Activated CD8-positive, alpha-beta memory T cell treated with anti-CD3 and anti-CD28 coated beads, Interleukin-2, amount 50 U/mL, for 4 hours (primary cell): ENCODE measurements at regions not wholly inside any gene's neighbourhood (a gene's known extent, or its start where the extent isn't known, plus 50 kb on each side); places are given as distances from the start of the nearest gene placed in this dataset.

Source experiments
- DNase-seq: peaks from one replicate; pipeline ENCODE4 v3.0.0-alpha.2; 2020

DNA sequence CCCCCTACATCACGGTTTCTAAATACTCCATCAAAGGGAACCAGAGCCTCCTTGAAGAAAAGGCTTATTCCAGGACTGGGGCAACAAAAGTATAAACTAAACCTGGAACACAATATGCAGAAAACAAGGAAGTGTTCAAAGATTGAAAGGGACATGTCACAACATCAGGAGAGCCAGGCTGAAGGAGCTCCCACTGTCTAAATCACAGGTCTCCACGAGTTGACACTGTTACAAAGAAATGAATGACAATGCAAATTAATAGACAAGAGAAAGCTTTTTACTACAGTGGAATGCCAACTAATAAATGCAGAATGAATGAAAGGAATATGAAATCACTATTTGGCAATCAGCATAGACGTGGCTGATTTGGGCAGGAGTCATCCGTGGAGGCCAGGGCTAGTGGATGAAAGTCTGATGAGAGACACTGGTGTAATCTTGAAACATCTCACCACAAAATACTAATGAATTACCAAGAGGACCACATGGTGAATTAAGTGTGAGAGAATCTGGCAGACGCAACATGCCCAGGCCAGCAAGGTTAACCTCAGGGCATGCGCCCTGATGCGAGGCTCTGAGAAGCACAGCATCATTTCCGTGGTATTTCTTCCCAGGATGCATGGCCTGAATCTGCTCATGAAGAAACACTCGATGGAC lies 123.8 kb upstream of the TJP1 start:
- DNase-seq, result no peak

DNA sequence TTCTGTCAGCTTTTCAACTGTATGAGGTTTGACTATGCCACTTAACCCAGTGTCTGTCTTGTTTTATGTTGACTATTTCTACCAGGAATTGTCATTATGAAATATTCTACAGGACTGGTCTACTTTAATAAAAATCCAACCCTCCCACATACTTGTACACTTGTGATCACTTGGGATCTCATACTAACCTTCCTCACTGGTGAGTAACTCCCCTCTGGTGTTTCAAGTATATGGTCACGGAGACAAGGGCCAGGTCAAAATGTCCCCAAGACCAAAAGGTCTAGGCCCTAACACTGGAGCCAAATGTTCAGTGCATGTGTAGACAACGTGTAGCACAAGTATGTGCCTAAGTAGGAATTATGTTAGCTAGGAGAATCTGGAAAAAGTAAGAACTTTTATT lies 122.7 kb upstream of the TJP1 start:
- DNase-seq, result no peak

DNA sequence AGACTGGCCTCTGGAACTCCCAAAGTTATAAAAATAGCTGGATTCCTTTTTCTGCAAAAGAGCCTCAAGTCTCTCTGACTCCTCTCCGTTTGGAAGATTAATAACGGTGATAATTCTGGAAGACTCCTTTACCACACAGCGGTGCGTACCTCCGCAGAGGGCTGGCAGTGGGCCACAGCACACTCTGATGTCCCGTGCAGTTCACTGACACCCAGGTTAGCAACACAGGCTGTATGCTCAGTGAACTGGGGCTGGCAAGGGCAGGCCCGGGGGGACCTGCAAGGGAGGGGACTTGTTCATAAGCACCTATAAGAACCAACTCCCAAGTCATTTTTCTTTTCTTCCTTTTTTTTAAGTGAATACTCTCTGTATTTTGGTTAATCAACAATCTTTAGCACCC lies 120.3 kb upstream of the TJP1 start:
- DNase-seq, result no peak

DNA sequence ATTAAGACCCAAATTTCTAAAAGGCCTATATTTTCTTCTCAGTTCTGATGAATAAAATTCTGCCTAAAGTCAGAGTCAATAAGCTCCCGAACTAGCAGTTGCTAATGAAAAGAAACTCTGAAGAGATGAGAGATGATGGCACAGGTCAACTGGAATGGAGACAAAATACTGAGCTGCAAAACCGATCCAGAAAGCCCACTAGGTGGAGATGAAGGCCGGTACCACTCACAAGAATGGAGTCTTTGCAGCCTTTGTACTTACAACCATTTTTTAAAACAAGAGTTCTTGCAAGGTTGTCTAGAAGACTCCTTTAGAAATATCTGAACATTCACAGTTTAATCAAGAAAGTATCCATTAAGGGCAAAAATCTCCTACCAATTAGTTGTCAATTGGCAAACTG lies 119.9 kb upstream of the TJP1 start:
- no peak for DNase-seq

DNA sequence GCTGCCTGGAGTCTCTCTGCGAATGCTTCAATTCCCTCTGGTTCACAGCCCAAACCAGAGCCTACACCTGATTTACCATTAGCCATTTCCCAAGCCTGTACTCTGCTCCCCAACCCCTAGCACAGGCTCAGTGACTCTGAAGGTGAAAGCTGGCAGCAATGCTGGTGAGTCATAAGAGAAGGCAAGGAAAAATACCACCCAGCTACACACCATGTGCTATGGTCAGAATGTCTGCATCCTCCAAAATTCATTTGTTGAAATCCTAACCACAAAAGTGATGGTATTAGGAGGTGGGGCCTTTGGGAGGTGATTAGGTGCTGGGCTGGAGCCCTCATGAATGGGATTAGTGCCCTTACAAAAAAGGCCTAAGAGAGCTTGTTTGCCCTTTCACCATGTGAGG lies 117.1 kb upstream of the TJP1 start:
- DNase-seq, result no peak

DNA sequence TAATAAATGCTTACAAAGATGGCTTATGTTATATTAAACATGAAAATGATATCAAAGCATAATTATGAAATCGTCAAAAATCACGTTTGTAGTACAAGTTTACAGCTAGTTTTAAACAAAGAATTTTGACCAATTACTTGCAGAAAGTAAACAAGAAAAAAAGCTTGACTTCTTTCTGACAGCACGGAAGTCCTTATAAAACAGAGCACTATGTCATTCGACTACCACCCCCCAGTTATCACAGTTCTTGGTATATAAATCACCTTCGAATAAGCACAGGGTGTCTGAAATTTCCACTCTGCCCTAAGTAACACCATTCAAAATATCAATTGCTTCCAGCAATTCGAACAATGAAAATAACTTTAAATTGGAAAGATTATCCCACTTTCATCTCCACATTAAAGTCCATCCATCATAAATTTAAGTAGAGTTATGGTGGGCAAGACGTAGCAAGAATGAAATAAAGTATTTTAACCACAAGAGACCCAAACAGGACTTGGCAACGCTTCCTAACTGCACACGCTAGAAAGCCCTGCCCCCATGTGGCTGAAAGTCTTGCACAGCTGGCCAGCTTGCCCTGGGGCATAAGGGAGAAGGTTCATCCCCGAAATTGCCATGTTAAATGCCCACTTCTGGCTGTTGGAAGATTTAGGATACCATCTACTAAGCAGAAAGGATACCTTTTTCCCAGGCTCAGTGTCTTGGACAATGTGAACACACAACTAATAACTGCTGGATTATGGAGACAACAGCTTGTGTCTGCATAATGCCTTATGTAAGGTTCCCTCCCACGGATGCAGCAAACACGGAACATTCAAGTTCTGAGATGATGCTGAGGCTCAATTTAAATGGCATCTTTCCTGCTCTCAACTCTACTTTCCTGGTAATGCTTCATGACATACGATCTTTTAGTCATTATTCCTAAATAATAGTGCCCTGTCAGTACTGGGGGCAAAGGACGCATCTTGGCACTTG lies 116.4 kb upstream of the TJP1 start:
- no peak for DNase-seq

DNA sequence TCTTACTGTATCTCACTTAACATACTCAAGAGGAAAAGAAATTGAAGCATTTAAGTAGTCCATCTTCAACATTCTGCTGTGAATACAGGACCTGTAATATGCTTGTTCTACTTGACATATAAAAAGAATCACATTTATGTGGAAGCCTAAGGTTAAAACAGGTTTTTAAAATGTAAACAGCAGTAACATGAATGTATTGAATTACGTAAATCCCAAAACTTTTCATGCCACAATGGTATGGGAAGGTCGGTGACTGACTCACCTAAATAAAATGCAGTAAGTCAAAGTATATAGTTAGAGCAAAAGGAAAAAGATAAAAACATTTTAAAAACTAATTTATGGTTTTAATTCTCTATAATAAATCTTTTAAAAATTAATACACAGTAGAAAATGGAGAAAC lies 115.7 kb upstream of the TJP1 start:
- DNase-seq, result no peak

DNA sequence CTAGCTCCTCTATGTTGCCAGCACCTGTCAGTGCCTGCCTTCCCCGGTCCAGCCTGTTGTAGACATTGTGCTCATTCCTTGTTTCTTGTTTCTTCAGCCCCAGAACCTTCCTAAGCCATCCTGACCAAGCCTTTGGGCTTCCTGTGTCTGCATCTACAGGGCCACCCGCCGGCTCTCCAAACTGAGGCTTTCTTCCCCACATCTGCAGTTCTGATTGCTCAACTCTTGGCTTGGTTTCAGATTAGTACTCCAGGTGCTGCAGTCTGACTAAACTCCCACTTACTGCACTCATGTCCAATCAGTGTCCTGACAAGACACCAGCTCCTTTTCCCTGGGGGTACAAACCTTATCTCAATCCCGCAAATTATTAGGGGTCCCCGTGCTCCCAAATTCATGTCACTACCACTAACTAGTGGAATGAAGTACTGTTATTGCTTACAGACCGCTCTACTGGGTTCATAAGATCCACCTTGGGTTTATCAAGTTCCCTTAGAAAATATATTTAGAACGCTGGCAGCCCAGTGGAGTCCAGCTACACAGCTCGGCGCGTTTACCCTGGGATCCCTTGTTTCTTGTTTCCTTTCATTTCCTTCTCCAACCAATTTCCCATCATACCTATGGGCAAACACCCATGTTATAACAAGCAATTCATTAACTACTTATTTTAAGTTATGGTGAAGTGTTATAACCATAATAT lies 114.2 kb upstream of the TJP1 start:
- DNase-seq, result no peak

DNA sequence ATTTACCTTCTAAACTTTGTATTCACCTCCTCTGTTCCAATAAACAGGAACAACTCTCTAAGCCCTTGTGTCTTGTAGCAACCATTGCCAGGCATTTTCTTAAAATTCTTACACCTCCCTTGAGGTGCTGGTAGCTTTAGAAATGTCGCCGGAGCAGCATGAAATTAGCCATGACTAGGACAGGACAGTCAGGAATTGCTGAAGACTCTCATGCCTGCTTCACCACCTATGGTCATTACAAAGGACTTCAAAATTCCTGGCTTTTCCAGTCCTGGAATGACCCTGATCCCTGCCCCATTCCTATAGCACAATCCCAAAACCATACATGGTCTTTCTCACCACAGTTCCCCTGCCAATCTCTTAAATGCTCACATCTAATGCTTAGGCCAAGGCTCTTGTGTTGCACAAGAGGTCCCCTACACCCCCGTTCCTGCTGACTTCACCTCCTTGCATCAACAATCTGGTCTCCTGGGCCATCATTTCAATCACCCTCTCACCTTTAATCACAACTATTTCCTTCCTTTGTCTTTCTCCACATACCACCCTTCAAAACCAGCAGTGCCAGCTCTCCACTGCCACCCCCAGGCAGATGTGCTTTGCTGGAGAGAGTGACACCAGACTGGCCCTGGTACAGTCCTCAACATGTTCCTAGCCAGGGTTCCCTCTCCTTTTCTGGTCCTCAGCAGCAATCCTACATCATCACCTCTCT lies 113.2 kb upstream of the TJP1 start:
- DNase-seq, result no peak

DNA sequence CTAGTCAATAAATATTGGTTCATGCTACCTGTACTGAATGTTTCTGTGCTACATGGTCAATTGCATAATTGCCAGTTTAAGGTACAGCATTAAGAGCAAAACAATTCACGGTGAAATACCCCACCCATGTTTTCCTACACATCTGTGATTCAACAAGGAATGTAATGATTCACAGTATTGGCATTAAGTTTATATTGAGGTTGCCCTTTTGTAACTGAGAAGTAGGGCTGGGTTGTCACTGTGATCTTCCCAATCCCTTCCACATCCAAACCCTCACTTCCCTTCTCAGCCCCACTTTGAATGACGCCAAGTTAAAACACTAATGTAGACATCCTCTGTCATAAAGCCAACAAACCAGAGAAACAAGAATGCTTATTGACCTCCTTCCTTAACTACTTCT lies 112.0 kb upstream of the TJP1 start:
- DNase-seq, result no peak

DNA sequence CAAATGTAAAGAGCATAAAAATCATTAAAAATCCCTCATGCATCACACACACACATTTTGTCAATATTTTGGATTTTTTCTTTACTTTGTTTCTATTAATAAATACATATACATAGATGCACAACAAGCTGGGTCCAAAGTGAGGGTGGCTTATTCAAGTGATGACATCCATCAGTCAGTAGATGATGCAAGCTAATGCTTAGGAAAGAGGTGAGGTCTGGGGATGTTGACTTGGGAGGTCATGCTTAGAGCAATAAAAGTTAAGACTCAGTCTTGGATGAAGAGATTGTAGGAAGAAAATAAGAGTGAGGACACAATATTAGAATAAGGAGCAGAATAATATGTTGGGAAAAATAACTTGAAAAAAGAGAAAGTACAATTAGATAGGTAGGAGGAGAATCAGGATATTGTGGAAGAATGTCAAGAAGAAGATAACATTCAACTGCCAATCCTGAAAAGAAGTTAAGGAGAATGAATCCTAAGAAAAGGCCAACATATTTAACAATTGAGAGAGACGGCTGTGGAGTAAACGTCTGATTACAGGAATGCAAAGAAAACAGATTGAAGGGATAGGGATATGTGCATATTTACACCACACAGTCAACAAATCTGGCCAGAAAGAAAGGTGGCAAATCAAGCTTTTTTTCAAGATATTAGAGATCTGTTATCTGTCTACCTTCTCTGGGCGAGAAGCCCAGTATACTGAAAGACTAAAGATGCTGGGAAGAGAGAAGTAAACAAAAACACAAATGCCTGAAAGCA lies 111.0 kb upstream of the TJP1 start:
- DNase-seq, result no peak

DNA sequence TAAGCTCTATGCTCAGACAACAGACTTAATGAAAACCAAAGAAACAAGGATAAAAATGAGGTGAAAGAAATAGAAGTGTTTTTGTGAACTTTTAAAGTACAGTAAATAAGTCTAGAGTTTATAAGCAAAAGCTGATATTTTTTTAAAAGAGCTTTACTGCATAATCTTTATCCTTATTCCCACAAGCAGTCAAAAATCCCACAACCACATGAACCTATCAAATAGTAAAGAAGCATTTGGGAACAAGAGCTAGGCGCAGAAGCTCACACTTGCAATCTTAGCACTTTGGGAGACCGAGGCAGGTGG lies 103.8 kb upstream of the TJP1 start:
- no peak for DNase-seq

DNA sequence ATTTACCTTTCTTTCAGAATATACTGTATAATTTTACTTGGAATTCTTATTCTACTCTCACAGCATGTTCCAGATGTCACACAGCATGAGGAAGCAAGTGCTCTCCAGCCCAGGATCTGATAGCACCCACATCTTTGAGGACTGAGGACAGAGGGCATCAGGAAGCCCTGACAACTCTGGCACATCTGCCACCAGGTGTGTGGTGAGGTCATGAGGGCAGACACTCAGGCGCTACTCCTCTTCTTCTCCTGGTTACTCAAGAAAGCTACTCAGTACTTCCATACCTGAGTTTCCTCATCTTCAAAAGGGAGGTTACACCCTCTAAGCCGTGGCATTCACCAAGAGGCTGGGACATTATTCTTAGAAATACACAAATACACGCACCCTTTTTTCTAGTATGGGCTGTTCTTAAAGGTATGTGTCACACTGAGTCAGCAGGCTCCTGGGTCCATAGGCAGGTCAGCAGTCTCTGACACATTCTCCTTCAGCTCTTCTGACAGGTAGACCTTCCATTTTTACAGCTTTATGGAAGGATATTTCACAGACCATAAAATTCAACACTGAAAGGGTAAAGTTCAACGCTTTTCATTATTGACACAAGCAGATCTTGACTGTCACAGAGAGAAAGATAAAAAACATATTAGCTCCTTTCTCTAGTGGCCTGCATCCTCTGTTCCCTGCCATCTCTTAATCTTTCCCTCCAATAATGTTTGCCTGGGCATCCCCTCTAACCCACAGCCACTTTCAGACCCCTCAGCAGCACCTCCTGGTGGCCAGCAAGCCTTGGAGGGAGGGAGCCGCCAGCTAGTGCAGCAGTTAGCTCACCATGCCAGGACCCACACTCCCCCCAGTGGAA lies 103.2 kb upstream of the TJP1 start:
- DNase-seq, result peak; percentile 25

DNA sequence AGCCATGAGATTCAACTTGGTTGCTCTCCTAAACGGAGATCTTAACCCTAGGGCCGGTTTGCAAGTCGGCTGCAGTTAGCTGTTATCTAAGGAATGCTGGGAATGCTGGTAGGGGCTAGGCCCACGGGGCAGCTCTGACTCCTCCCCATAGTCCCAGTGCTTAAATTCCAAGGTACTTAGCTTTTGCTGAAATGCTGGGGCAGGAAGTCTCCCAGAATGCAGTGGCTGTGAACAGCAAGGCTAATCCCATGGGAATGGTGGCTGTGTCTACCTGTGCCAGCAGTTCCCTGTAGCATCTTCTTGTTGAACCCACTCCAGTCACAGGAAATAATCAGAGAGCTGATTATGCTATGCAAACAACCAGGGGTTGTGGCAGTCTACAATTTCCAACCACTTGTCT lies 102.5 kb upstream of the TJP1 start:
- no peak for DNase-seq

DNA sequence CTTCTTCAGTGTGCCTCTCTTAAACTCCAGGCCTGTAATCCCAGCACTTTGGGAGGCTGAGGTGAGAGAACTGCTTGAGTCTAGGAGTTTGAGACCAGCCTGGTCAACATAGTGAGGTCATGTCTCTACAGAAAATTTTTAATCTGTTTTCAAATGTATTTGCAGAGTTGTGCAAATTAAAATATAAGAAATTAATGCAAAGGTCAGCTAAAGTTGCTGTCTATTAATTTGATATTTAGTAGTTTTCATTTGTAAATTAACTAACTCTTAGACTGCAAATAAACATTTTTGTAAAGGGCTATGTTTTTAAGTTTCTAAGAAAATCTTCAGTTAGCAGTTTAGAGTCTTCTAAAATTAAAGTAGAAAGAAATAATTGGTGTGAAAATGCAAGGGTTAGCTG lies 99.9 kb upstream of the TJP1 start:
- no peak for DNase-seq

DNA sequence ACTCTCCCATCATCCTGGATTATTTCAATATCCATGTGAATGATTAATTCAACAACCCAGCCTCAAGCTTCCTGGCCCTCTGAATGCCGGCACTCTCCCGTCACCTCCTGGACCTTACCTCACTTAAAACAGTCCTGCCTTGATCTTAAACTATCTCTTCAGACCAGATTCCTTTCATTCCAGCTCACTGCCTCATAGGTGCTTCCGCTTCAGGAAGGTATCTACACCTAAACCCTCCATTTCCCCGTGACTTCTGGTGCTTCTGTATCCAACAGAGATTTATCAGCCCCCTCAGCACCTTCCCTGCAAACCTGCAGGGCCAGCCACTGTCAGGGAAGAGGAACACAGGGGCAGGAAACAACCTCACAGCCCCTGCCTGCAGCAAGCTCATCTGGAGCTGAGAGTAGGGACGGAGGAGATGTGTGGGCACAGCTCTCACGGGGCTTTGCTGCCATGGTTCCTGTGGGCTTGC lies 98.9 kb upstream of the TJP1 start:
- no peak for DNase-seq

DNA sequence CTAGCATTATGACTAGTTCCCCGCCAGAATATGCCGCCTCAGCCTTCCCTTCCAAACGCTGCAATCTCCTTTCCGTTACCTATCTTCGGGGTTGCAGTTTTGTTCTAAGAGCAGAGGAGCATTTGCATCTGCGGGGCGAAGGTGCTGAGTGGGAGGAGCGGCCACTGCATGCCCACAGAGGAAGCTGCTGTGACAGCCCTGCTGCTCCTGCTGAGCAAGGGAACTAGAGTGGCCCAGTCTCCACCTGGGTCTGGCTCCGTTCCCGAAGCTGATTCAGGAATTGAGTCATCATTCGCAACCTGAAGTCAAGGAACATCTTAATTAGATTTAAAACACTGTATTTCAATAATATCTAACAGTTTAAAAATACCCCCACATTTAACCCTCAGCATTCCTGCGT lies 98.2 kb upstream of the TJP1 start:
- DNase-seq, result no peak

DNA sequence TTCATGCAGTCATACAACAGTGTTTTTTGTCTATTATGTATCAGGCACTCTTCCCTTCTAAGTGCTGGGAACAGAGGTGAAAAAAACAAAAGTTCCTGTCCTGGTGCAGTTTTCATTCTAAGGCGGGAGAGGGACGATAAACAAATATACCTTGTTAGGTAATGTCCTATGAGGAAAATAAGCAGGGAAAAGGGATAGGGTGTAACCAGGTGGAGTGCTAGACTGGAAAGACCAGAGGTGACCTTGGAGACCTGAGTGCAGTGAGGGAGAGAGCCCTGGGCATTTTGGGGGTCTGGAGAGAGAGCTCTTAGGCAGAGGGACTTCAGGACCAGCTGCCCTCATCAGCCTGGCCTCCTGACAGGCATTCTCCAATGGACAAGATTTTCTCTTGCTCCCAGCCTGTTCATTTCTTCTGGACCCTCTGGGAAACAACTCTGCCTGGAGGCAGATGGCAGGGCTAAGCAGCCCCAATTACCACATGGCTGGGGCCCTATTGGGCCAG lies 97.2 kb upstream of the TJP1 start:
- DNase-seq, result no peak

DNA sequence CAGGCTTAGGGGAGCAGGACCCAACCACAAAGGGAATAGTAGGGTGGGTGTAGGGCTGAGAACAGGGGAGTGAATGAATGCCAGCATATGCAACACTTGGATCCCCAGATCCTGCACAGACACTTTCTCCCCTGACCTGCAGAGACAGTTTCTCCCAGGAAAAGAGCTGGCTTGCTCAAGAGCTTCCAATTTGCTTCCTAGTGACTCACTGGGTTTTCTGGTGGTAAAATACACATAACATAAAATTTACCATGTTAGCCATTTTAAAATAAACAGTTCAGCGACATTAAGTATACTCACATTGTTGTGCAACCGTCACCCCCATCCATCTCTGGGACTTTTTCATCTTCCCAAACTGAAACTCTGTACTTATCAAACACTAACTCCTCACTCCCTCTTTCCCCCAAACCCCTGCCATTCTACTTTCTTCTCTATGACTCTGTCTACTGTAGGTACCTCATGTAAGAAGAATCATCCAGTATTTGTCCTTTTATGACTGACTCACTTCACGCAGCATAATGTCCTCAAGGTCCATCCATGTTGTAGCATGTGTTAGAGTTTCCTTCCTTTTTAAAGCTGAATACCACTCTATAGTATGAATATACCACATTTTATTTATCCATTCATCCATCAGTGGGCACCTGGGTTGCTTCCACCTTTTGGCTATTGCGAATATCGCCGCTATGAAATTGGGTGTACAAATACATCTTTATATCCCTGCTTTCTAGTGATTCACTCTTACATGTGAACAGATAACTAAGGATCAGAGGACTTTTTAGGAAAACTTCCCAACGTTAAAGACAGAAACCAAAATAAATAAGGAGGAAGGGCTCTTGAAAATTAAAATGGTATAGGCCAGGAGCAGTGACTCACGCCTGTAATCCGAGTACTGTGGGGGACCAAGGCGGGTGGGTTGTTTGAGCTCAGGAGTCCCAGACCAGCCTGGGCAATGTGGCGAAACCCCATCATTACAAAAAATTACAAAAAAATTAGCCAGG lies 95.6 kb upstream of the TJP1 start:
- no peak for DNase-seq

DNA sequence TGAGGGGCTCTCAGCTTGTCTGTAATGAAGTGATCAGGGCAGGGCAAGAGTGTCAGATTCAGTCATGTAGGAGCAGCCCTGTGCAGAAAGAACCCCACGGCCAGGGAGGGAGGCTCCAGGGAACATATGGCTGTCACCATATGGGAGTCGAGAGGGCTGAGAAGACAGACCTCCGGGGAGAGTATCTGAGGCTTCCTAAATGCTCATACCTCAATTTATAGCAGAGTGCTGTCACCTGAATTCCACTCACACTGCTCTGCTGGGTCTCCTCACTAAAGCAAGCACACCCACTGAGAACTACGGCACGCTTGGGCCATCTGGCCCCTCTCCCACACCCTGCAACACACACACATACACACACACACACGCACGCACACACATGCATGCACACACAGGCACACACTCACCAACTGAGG lies 92.3 kb upstream of the TJP1 start:
- DNase-seq, result no peak
